VCaP (cell line): ENCODE measurements at regions not wholly inside any gene's neighbourhood (a gene's known extent, or its start where the extent isn't known, plus 50 kb on each side); places are given as distances from the start of the nearest gene placed in this dataset.
A peak's percentile ranks its signal among the peaks of the same experiment; 100 is the strongest.

Experiments
- H3K27ac ChIP-seq: fragments of 450-650 bp; 2 replicates; pipeline ENCODE4 v1.5.1; 2017
- TF ChIP-seq, protein P1 (sequence below): fragments of 450-650 bp; conservative IDR thresholded peaks from 2 replicates; pipeline ENCODE4 v1.5.1; 2017; ENCODE audit warnings: mild to moderate bottlenecking, moderate library complexity

- TF ChIP-seq, protein P1, sequence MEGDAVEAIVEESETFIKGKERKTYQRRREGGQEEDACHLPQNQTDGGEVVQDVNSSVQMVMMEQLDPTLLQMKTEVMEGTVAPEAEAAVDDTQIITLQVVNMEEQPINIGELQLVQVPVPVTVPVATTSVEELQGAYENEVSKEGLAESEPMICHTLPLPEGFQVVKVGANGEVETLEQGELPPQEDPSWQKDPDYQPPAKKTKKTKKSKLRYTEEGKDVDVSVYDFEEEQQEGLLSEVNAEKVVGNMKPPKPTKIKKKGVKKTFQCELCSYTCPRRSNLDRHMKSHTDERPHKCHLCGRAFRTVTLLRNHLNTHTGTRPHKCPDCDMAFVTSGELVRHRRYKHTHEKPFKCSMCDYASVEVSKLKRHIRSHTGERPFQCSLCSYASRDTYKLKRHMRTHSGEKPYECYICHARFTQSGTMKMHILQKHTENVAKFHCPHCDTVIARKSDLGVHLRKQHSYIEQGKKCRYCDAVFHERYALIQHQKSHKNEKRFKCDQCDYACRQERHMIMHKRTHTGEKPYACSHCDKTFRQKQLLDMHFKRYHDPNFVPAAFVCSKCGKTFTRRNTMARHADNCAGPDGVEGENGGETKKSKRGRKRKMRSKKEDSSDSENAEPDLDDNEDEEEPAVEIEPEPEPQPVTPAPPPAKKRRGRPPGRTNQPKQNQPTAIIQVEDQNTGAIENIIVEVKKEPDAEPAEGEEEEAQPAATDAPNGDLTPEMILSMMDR, result no peak
- no peak overlapping the region for H3K27ac ChIP-seq
Measured at GRCh38 chr16:73230651-73231050, 182.7 kb upstream of the ZFHX3 start.

DNA sequence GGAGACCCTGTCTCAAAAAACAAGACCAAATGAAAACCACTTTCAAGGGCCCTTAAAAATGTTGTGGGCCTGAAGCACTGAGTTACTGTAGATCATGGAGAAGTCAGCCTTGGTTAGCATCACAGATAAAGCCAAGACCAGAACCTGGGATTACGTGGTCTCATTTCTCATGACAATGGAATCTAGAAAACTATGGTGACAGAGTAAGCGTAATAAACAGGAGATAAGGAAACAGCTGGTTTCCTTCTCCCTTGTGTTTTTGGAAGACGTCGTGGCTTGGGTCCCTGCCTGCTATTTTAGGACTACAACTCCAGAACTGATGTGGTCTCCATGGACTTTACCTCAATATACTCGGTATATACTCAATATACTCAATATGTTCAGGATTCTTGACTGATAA is 180.7 kb upstream of the ZFHX3 start:
- TF ChIP-seq, protein P1, result no peak
- no peak overlapping the region for H3K27ac ChIP-seq

GRCh38 chr16:73226675-73227074 is 178.7 kb upstream of the ZFHX3 start:
- no peak overlapping the region for H3K27ac ChIP-seq
- TF ChIP-seq, protein P1, result no peak

GRCh38 chr16:73225983-73226382 is 178.1 kb upstream of the ZFHX3 start:
- H3K27ac ChIP-seq, result no peak overlapping the region

DNA sequence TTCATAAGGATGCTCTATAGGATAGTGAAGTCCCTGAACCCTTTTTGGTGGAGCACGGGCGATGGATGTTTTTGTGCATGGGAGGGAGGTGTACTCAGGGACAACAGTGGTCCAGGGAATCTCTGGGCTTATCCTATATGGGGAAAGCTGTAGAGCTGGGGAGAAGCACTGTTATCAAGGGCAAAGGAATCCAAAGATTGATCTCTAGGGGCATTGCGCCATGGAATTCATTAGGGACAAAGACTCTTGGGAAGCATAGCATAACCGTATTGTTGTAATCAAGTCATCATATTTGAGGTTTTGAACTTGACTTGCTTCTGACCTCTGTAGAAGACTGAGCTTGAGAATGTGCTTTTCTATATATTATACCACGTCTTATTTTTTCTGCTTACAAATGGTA is 172.9 kb upstream of the ZFHX3 start:
- H3K27ac ChIP-seq, result no peak overlapping the region
- TF ChIP-seq, protein P1, result no peak

More at GRCh38 chr16:73225983-73226382, 178.1 kb upstream of the ZFHX3 start:
- TF ChIP-seq, protein P1, result no peak

GRCh38 chr16:73219176-73219575 is 171.2 kb upstream of the ZFHX3 start:
- H3K27ac ChIP-seq, result no peak overlapping the region
- TF ChIP-seq, protein P1, result no peak

DNA sequence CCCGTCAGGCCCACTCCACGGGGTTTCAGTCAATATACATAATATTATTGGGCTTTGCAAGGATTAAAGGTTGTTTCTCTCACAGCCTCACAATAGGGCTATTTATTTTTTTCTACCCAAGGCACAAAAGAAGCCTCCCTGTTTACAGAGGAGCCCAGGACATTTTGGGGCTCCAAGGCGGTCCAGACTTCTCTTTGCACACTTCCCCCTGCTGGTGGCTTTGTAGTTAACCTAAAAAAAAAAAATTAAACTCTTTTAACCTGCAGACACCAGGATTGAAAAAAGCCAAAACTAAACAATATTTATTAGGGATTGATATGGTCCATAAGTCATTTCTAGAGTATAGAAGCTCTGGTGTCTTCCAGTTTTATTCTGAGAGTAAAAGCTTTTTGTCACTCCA is 169.7 kb upstream of the ZFHX3 start:
- TF ChIP-seq, protein P1, result no peak
- H3K27ac ChIP-seq, result no peak overlapping the region

- TF ChIP-seq, protein P1, result no peak
- peak overlapping the region; percentile 18 for H3K27ac ChIP-seq
Measured at GRCh38 chr16:73216932-73217331, 169.0 kb upstream of the ZFHX3 start.
